ENCODE measurements at regions not wholly inside any gene's neighbourhood (a gene's known extent, or its start where the extent isn't known, plus 50 kb on each side); places are given as distances from the start of the nearest gene placed in this dataset.
"Not testable (repeated sequence)": the region's sequence is repeated elsewhere in the genome, so short reads cannot be mapped to it uniquely, and the experiment has no call there.

- no peak for DNase-seq
Observed at GRCh38 chr3:192057261-192057660, 596.3 kb downstream of the PYDC2 start.

DNA sequence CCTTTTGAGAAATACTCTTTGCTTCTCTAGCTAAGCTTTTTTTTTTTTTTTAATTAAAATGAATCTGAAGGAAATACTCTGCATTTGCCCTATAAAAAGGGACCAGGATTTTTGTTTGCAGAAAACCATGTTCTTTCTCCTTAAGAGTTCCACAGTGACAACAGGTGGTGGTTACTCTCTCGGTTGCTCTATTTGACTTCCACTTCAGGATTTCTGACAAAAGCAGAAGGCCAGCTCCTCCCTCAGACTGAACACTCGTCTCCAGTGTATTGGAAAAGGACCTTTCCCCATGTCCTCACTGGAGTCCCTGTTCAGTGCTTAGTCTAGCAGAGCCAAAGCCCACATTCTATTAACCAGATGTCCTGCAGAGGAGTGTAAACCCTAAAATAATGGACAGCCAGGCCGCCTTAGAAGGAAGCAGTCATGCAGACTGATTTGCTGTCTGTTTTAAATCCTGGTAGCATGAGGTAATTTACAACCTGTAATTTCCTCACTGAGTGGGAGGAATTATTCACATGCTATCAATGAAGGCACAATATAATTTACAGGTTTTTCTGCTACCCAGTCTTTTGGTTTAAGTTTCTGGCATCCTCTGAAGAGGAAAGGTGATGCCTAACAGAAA, 599.3 kb downstream of the PYDC2 start:
- DNase-seq, result no peak

DNA sequence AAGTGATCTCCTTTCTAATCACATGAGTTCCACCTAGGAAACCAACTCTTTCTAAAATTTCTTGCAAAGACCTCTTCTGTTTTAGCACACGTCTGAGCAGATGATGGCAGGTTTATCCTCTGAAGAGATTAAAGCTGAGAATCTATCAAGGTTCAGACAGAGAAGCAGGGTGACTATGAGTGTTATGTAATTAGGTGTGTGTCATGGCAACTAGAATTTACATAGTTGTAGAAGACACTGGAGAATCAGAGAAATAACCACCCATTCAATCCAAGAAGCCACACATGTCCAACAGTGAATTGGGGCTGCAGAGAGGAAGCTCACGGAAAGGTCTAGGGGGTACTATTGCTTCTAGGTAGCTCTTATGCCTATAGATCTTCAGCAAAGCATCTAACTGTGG, 600.5 kb downstream of the PYDC2 start:
- no peak for DNase-seq

DNA sequence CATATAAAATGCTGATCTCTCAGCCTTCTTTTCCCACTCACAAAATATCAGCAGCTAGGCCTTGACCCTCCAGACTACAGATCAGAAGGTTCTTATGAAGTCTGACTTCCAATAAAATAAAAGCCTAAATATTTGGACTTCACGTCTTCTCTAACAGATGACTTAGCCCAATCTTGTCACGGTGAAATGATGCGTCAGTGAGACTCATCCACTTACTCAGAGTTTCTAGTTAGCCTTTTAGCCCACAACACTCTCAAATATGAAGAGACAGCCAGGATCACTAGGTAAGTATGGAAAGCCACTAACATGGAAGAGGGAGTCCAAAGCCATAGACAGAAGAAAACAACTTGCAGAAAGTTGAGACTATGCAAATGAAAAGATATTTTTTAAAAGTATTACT, 601.2 kb downstream of the PYDC2 start:
- no peak for DNase-seq

DNA sequence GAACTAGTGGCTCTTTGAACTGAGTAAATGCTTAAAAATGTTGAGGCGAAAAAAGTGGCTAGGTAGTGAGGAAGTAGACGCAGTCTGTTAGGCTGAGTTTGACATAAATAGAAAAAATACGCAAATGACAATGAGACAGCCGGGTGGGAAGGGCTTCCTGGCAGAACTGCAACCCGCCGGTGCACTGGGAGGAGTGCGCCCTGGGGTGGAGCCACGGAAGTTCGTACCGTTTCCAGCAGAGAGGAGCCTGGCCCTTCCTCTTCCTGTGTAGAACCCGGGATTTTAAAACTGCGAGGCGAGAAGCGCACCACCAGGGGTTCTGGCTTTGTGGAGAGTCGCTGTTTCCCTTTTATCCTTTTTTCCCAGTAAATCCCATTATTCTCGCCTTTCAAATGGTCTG, 602.6 kb downstream of the PYDC2 start:
- no peak for DNase-seq

DNA sequence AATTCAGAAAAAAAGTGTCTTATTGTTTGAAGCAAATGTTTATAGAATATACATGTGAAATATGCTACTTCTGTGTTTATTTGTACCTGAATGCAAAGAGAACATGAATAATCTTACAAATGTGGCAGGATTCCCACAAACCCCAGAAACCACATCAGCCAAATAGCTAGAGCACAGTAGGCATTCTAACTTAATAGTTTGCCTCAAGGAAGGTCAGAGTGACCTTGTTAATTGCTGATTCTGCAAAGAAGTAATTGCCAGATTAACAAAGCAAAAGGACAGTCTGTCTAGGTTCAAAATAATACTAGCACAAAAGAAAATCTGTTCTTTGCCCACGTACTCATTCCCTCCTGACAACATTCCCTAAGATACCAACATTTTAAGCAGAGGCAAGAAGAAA, 604.0 kb downstream of the PYDC2 start:
- no peak for DNase-seq

DNA sequence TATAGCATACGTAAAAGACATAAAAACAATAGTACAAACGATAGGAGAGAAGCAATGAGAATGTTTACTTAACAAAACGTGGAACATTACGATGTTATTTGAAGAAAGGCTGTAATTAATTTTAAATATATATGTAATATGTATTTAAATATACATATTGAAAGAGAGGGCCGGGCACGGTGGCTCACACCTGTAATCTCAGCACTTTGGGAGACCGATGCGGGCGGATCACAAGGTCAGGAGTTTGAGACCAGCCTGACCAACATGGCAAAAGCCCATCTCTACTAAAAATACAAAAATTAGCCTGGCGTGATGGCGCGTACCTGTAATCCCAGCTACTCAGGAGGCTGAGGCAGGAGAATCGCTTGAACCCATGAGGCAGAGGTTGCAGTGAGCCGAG, 605.3 kb downstream of the PYDC2 start:
- not testable (repeated sequence) for DNase-seq

- DNase-seq, result no peak
Observed at GRCh38 chr3:192068464-192069254, 607.7 kb downstream of the PYDC2 start.

DNA sequence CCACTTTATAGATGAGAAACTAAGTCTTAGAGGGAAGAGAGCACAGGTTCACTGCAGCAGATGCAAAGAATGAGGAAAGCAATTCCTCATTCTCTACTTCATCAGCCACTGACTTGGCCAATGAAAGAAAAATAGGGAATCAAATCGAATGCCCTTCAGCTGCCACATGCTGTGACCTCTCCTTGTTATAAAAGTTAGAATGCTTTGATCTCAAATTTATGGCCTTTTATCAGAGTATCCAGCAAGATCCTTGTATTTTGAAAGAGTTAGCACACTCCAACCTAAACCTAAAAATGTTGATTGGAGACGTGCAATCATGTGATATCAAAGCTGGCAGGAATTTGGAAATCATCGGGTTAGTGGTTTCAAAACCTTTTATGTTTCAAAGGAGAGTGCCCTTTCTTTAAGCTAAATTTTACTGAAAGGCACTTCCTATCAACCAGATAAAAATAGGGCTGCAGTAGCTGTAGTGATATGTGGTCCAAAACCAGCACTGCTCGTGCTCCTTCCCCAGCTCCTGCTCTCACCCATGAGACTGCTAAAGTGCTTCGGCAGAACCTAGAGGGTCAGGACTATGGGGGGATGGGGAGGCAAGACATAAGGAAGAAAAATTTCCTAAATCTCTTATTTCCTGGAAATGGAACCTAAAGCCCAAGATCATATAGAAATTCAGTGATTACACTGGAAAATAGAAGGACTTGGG, 617.0 kb downstream of the PYDC2 start:
- DNase-seq, result no peak

DNA sequence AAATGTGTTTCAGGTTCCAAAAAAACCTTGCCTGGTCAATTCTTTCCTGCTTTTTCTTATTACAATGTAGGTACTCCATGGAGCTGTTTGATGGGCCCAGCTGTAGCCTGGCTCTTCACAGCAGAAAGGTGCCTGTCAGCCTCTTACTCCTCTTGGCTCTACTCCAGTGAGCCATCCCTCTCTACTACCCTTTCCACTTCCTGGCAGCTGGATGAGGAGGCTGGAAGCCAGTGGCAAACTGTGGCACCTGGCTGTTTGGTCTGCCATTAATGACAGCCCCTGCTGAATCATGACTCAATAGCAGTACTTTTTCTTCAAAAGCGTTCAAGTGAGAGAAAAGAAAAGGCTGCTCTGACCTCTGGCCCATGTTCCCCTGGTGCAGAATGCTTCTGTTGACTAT, 618.1 kb downstream of the PYDC2 start:
- no peak for DNase-seq

GRCh38 chr3:192080336-192080735, 619.4 kb downstream of the PYDC2 start:
- no peak for DNase-seq

GRCh38 chr3:192082730-192083660, 622.0 kb downstream of the PYDC2 start:
- DNase-seq, result no peak
